Heart right ventricle (tissue), 16 donors: ENCODE measurements at regions not wholly inside any gene's neighbourhood (a gene's known extent, or its start where the extent isn't known, plus 50 kb on each side); places are given as distances from the start of the nearest gene placed in this dataset.

Experiments used
- ATAC-seq, 8 donors: fragments of 200-7000 bp; cut with Tn5 transposase; one replicate each; pipeline ENCODE4 v1.9.1; 2020; ENCODE audit warnings: mild to moderate bottlenecking in 8 of 8, moderate library complexity in 8 of 8, moderate number of reproducible peaks in 1 of 8
- DNase-seq, 2 donors: peaks; one replicate each; pipeline ENCODE4 v3.0.0-alpha.2; 2020
- H3K27ac ChIP-seq, 10 donors: fragments of 200-600 bp; sonication (generic) in 2 of 10; one replicate each; pipeline versions ENCODE4 v1.5.0 to v1.8.0; 2020 to 2022; ENCODE audit warnings: mild to moderate bottlenecking in 3 of 10
- H3K27me3 ChIP-seq, 7 donors: fragments of 200-600 bp; one replicate each; pipeline ENCODE4 v1.8.0; 2021 to 2022; ENCODE audit warnings: mild to moderate bottlenecking in 2 of 7
- H3K36me3 ChIP-seq, 9 donors: fragments of 200-600 bp; sonication (generic) in 1 of 9; one replicate each; pipeline versions ENCODE4 v1.5.0 to v1.8.0; 2020 to 2022; ENCODE audit warnings: mild to moderate bottlenecking in 2 of 9
- H3K4me1 ChIP-seq, 9 donors: fragments of 200-600 bp; sonication (generic) in 1 of 9; one replicate each; pipeline versions ENCODE4 v1.5.0 to v1.8.0; 2020 to 2022; ENCODE audit warnings: mild to moderate bottlenecking in 4 of 9
- H3K4me3 ChIP-seq, 10 donors: fragments of 200-600 bp; sonication (generic) in 2 of 10; one replicate each; pipeline versions ENCODE4 v1.5.0 to v1.8.0; 2020 to 2022; ENCODE audit warnings: mild to moderate bottlenecking in 7 of 10, moderate library complexity in 2 of 10
- H3K9me3 ChIP-seq, 11 donors: fragments of 200-600 bp in 10 of 11; sonication (generic) in 2 of 11; one replicate each; pipeline versions ENCODE4 v1.5.0 to v1.8.0; 2013 to 2022; ENCODE audit warnings: mild to moderate bottlenecking in 2 of 11, control low read depth in 1 of 11, moderate library complexity in 1 of 11
- CTCF ChIP-seq, 9 donors: fragments of 200-600 bp; sonication (generic) in 2 of 9; IDR thresholded peaks; one replicate each; pipeline versions ENCODE4 v1.5.0 to v1.8.0; 2021 to 2022; ENCODE audit warnings: antibody characterized with exemption in 9 of 9, mild to moderate bottlenecking in 5 of 9, moderate library complexity in 1 of 9
- WGBS, 2 donors: extraction: QIAGEN DNeasy Blood & Tissue Kit; methylation state at CpG; one replicate each; pipeline ENCODE4 v1.1.7; 2013; ENCODE audit warnings: inconsistent platforms in 1 of 2; 5-methylcytosine and 5-hydroxymethylcytosine counted together
- intact Hi-C, 10 donors: fragments of 100-400 bp; cut with DNase I; formaldehyde crosslinking; loops; one replicate each; pipeline versions ENCODE4 v1.11.1 to v1.14.2; 2022
- donor health status: Arrhythmogenic right ventricular cardiomyopathy.
- donor health status: ischemic (EF 13 %, LVEDD 7.1; RV severe dilation, severe dysfunction).
- donor health status: healthy with polysubstance abuse.
- donor health status: DM: no; HTN: yes; CAD: no.
- donor health status: DM: no; HTN: no; CAD: no.
- donor health status: ischemic (EF 25% LVEDD 6.9; RV normal size, moderate dysfunction).
- donor health status: ischemic (EF 25% LVEDD 5.7; RV mildly dilated, moderate dysfunction).
- donor health status: healthy.
- donor health status: DM: yes; HTN: yes; CAD: no.
- donor health status: Ischemic cardiomyopathy.
- donor health status: ischemic (EF 35%, LVEDD 5.7; RV mildly dilated, moderate dysfunction).
- donor health status: nonischemic (EF 11% LVEDD 7.7; RV severe dilation, severe dysfunction).
- donor health status: DM: yes; HTN: yes; CAD: no.
- donor health status: PGD.
- donor health status: ischemic (EF 29% LVEDD 5.4; RV normal size, mild dysfunction).
- donor health status: nonischemic (EF 23%, LVEDD 6.1; RV moderate dilation, normal function).

GRCh38 chr6:88368071-88368787 is 202.1 kb upstream of the CNR1 start:
- ATAC-seq (no peak), DNase-seq (no peak)
- H3K27me3 ChIP-seq, result peaks cover 0 to 10% (median 0%) of the 10 kb centered on the region in 7 donors
- no peak overlapping the region for H3K4me3 ChIP-seq
- H3K36me3 ChIP-seq, result no peaks in the 10 kb centered on the region
- TF ChIP-seq CTCF (IDR thresholded peaks at IDR 0.05), result no peak
- H3K9me3 ChIP-seq, result no peaks in the 10 kb centered on the region
- no peaks in the 10 kb centered on the region for H3K4me1 ChIP-seq
- H3K27ac ChIP-seq, result no peak overlapping the region
- intact Hi-C loops, result no loop called here
- 63 to 67% methylated on average over 2 of the region's 2 CpGs for WGBS, 2 donors

GRCh38 chr6:88367248-88367647 is 201.1 kb upstream of the CNR1 start:
- no peak overlapping the region for H3K4me3 ChIP-seq
- no peak overlapping the region for H3K27ac ChIP-seq
- intact Hi-C loops, result no loop called here
- no peaks in the 10 kb centered on the region for H3K9me3 ChIP-seq
- no peak for ATAC-seq
- peaks cover 0 to 10% (median 0%) of the 10 kb centered on the region in 7 donors for H3K27me3 ChIP-seq
- H3K4me1 ChIP-seq, result no peaks in the 10 kb centered on the region
- no peaks in the 10 kb centered on the region for H3K36me3 ChIP-seq
- WGBS, 2 donors, result 16 to 26% methylated on average over 1 of the region's 1 CpG
- no peak for DNase-seq
- TF ChIP-seq CTCF (IDR thresholded peaks at IDR 0.05), result no peak

GRCh38 chr6:88366672-88367071 is 200.5 kb upstream of the CNR1 start:
- intact Hi-C loops, result no loop called here
- H3K4me1 ChIP-seq, result no peaks in the 10 kb centered on the region
- no peaks in the 10 kb centered on the region for H3K36me3 ChIP-seq
- no peak for ATAC-seq
- H3K27me3 ChIP-seq, result peaks cover 0 to 10% (median 0%) of the 10 kb centered on the region in 7 donors
- no peak for TF ChIP-seq CTCF (IDR thresholded peaks at IDR 0.05)
- H3K9me3 ChIP-seq, result no peaks in the 10 kb centered on the region
- H3K4me3 ChIP-seq, result no peak overlapping the region
- 82 to 85% methylated on average over 2 of the region's 2 CpGs for WGBS, 2 donors
- no peak for DNase-seq
- H3K27ac ChIP-seq, result no peak overlapping the region

- H3K27ac ChIP-seq, result no peak overlapping the region
- no peaks in the 10 kb centered on the region for H3K9me3 ChIP-seq
- no peak for ATAC-seq
- intact Hi-C loops, result no loop called here
- H3K27me3 ChIP-seq, result peaks cover 0 to 10% (median 0%) of the 10 kb centered on the region in 7 donors
- 65 to 76% methylated on average over 2 of the region's 2 CpGs for WGBS, 2 donors
- TF ChIP-seq CTCF (IDR thresholded peaks at IDR 0.05), result no peak
- no peaks in the 10 kb centered on the region for H3K36me3 ChIP-seq
- H3K4me1 ChIP-seq, result no peaks in the 10 kb centered on the region
- no peak for DNase-seq
- H3K4me3 ChIP-seq, result no peak overlapping the region
Observed at GRCh38 chr6:88365656-88366055, 199.5 kb upstream of the CNR1 start.
